MM.1S (cell line): ENCODE measurements at regions not wholly inside any gene's neighbourhood (a gene's known extent, or its start where the extent isn't known, plus 50 kb on each side); places are given as distances from the start of the nearest gene placed in this dataset.

Experiments
- DNase-seq: peaks from one replicate; pipeline ENCODE4 v3.0.0-alpha.2; 2015
- H2AFZ ChIP-seq: fragments of 300-600 bp; sonication (generic); 2 replicates; pipeline ENCODE4 v1.6.0; 2016; ENCODE audit warnings: antibody characterized with exemption, low read length
- H3F3A ChIP-seq: fragments of 300-600 bp; sonication (generic); 2 replicates; pipeline ENCODE4 v1.6.1; 2016; ENCODE audit warnings: mild to moderate bottlenecking, antibody characterized with exemption, low read length, moderate library complexity, mixed read lengths; ENCODE audit not compliant: insufficient read depth
- H3K27ac ChIP-seq: fragments of 300-600 bp; sonication (generic); 2 replicates; pipeline ENCODE4 v1.5.1; 2016; ENCODE audit warnings: mild to moderate bottlenecking, low read length
- H3K27me3 ChIP-seq: fragments of 300-600 bp; sonication (generic); replicated peaks from 2 replicates; pipeline ENCODE4 v1.6.0; 2016; ENCODE audit warnings: low read length; ENCODE audit not compliant: insufficient read depth
- H3K36me3 ChIP-seq: fragments of 300-600 bp; sonication (generic); replicated peaks from 2 replicates; pipeline ENCODE4 v1.6.1; 2016; ENCODE audit warnings: mild to moderate bottlenecking, low read length, mixed read lengths; ENCODE audit not compliant: insufficient read depth
- H3K4me1 ChIP-seq: fragments of 300-600 bp; sonication (generic); 2 replicates; pipeline ENCODE4 v1.6.1; 2016; ENCODE audit warnings: low read length, mixed read lengths
- H3K4me2 ChIP-seq: fragments of 300-600 bp; sonication (generic); 2 replicates; pipeline ENCODE4 v1.6.0; 2016; ENCODE audit warnings: low read depth, low read length
- H3K4me3 ChIP-seq: fragments of 300-600 bp; sonication (generic); 2 replicates; pipeline ENCODE4 v1.5.1; 2016; ENCODE audit warnings: low read length, mixed read lengths
- H3K79me2 ChIP-seq: fragments of 300-600 bp; sonication (generic); 2 replicates; pipeline ENCODE4 v1.6.1; 2016; ENCODE audit warnings: mixed run types, low read length, mixed read lengths
- H3K9ac ChIP-seq: fragments of 300-600 bp; sonication (generic); 2 replicates; pipeline ENCODE4 v1.6.1; 2016; ENCODE audit warnings: low read length, mixed read lengths
- H3K9me2 ChIP-seq: fragments of 300-600 bp; sonication (generic); replicated peaks from 2 replicates; pipeline ENCODE4 v1.6.1; 2016; ENCODE audit warnings: mild to moderate bottlenecking, low read length, mixed read lengths; ENCODE audit not compliant: insufficient read depth
- H3K9me3 ChIP-seq: fragments of 300-600 bp; sonication (generic); replicated peaks from 2 replicates; pipeline ENCODE4 v1.6.1; 2016; ENCODE audit warnings: mild to moderate bottlenecking, low read length, mixed read lengths; ENCODE audit not compliant: insufficient read depth
- H4K20me1 ChIP-seq: fragments of 300-600 bp; sonication (generic); 2 replicates; pipeline ENCODE4 v1.6.1; 2016; ENCODE audit warnings: mild to moderate bottlenecking, low read length, moderate library complexity, mixed read lengths; ENCODE audit not compliant: insufficient read depth
- CTCF ChIP-seq: fragments of 300-600 bp; sonication (generic); IDR thresholded peaks from 2 replicates; pipeline ENCODE4 v1.5.1; 2016; ENCODE audit warnings: antibody characterized with exemption, low read length, mixed read lengths
- EZH2 ChIP-seq: fragments of 300-600 bp; sonication (generic); optimal IDR thresholded peaks from 2 replicates; pipeline ENCODE3; 2017; ENCODE audit warnings: low read depth, mild to moderate bottlenecking, antibody characterized with exemption, low read length, mixed read lengths
- EZH2phosphoT487 ChIP-seq: fragments of 300-600 bp; sonication (generic); IDR thresholded peaks from 2 replicates; pipeline ENCODE4 v1.6.1; 2018; ENCODE audit warnings: antibody characterized with exemption, low read length

DNA sequence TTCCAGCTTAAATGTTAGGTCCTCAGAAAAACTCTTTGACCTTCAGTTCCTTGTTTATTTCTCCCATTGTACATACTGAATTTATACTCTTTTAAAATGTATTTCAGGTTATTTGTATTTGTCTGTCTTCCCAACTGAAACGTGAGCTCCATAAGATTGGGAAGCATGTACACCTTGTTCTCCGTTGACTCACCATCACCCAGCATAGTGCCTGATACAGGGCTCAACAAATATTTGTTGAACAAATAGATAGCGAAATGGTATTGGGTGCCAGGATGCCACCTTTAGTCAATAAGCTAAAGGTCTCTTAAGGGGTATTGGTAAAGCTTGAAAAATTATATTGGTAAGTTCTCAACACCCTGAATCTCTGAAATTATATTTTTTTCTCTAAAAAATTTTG lies 1841.3 kb upstream of the CELF4 start:
- H3K9me3 ChIP-seq = no peaks in the 10 kb centered on the region

DNA sequence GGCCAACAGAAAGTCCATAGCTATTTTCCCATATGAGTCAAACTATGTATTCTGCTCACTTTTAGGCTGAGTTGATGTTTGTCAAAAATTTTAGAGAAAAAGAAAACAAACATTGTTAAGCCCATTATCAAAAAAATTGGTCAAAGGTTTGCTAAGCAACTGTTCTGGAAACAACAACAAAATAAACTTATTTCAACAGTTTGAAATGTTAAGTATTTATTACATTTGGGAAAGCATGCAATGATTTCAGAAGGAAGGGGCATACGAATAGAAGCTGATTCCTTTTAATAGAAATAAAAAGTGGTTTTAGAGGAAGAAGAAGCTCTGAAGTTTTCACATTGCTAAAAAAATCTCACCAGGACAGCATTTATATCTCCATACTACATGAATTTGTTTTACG lies 1837.5 kb upstream of the CELF4 start:
- H2AFZ ChIP-seq = no peak overlapping the region
- H3K9ac ChIP-seq = no peak overlapping the region
- DNase-seq = no peak
- H3K9me2 ChIP-seq = no peaks in the 10 kb centered on the region
- no peaks in the 10 kb centered on the region for H4K20me1 ChIP-seq
- H3K79me2 ChIP-seq = no peaks in the 10 kb centered on the region
- H3K27ac ChIP-seq = no peak overlapping the region
- H3K36me3 ChIP-seq = no peaks in the 10 kb centered on the region
- no peak overlapping the region for H3K4me2 ChIP-seq
- no peaks in the 10 kb centered on the region for H3F3A ChIP-seq
- no peaks in the 10 kb centered on the region for H3K4me1 ChIP-seq
- TF ChIP-seq EZH2phosphoT487 (no peak), EZH2 (no peak), CTCF (no peak)
- H3K27me3 ChIP-seq = no peaks in the 10 kb centered on the region
- H3K4me3 ChIP-seq = no peak overlapping the region
- no peaks in the 10 kb centered on the region for H3K9me3 ChIP-seq

More for the DNA sequence above, 1841.3 kb upstream of the CELF4 start:
- TF ChIP-seq EZH2 (no peak), EZH2phosphoT487 (no peak), CTCF (no peak)
- no peak for DNase-seq
- Histone ChIP-seq H2AFZ (no peak overlapping the region), H3K4me2 (no peak overlapping the region), H3K9me2 (no peaks in the 10 kb centered on the region), H4K20me1 (no peaks in the 10 kb centered on the region), H3K27me3 (no peaks in the 10 kb centered on the region), H3K36me3 (no peaks in the 10 kb centered on the region), H3K4me1 (no peaks in the 10 kb centered on the region), H3K4me3 (no peak overlapping the region), H3K27ac (no peak overlapping the region), H3F3A (no peaks in the 10 kb centered on the region), H3K9ac (no peak overlapping the region), H3K79me2 (no peaks in the 10 kb centered on the region)

DNA sequence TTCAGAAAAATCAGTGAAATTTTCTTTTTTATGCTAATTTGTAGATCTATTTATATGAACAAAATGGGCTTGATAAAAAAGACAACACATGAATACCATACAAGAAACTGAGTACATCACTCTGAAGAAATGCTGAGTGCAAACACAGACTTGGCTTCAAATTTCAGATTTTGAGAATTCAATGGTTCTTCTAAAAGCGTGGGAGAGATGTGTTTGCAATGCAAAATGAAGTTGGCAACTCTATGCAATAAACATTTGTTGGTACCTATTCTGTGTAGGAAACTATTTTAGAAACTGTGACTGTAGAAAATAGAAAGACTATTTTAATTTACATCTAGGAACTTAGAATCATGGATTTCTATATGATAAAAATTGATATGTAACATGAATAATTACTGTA lies 1834.1 kb upstream of the CELF4 start:
- Histone ChIP-seq H3K4me1 (no peaks in the 10 kb centered on the region), H3K9ac (no peak overlapping the region), H3K27ac (no peak overlapping the region), H2AFZ (no peak overlapping the region), H3K36me3 (no peaks in the 10 kb centered on the region), H3K9me2 (no peaks in the 10 kb centered on the region), H3K79me2 (no peaks in the 10 kb centered on the region), H3K27me3 (no peaks in the 10 kb centered on the region), H4K20me1 (no peaks in the 10 kb centered on the region), H3K4me3 (no peak overlapping the region), H3K9me3 (no peaks in the 10 kb centered on the region), H3K4me2 (no peak overlapping the region), H3F3A (no peaks in the 10 kb centered on the region)
- DNase-seq = no peak
- TF ChIP-seq EZH2phosphoT487 (no peak), CTCF (no peak), EZH2 (no peak)
